PC-9 (cell line): ENCODE measurements at regions not wholly inside any gene's neighbourhood (a gene's known extent, or its start where the extent isn't known, plus 50 kb on each side); places are given as distances from the start of the nearest gene placed in this dataset.

Source experiments
- BruUV-seq: library from RNA; stranded (reverse); fragments of 400-500 nt; replicated peaks from 2 replicates; lab custom pipeline; 2021; lab: Mats Ljungman, UMichigan
- CTCF ChIA-PET: fragments of 300-600 bp; sonication (Branson Sonifier 250); formaldehyde crosslinking; loops from one replicate; lab custom pipeline; 2022; ENCODE audit warnings: antibody characterized with exemption; lab: Charles Lee
- POLR2A ChIA-PET: fragments of 300-600 bp; sonication (Branson Sonifier 250); formaldehyde crosslinking; loops from one replicate; lab custom pipeline; 2022; ENCODE audit warnings: antibody characterized with exemption; ENCODE audit not compliant: unreplicated experiment; lab: Charles Lee
- DNase-seq, 2 experiments: peaks; one replicate each; pipeline versions ENCODE4 v3.0.0 to v3.0.0-alpha.2; 2015 to 2022; ENCODE audit warnings: mixed read lengths in 1 of 2
- H2AFZ ChIP-seq: fragments of 200-600 bp; sonication (generic); 2 replicates; pipeline ENCODE4 v1.8.1; 2017; ENCODE audit warnings: antibody characterized with exemption
- H3F3A ChIP-seq: fragments of 200-600 bp; sonication (generic); 2 replicates; pipeline ENCODE4 v1.8.1; 2017; ENCODE audit warnings: antibody characterized with exemption, mild to moderate bottlenecking, low read depth; ENCODE audit not compliant: insufficient read depth
- H3K27ac ChIP-seq: fragments of 200-600 bp; sonication (generic); 2 replicates; pipeline ENCODE4 v1.6.1; 2016; ENCODE audit warnings: mixed run types
- H3K27me3 ChIP-seq: fragments of 200-600 bp; sonication (generic); 2 replicates; pipeline ENCODE4 v1.6.1; 2016; ENCODE audit warnings: low read depth, mixed run types; ENCODE audit not compliant: insufficient read depth
- H3K36me3 ChIP-seq: fragments of 200-600 bp; sonication (generic); 2 replicates; pipeline ENCODE4 v1.6.1; 2016; ENCODE audit warnings: low read depth, mixed run types
- H3K4me1 ChIP-seq: fragments of 200-600 bp; sonication (generic); replicated peaks from 2 replicates; pipeline ENCODE4 v1.6.1; 2016; ENCODE audit warnings: mixed run types; ENCODE audit not compliant: insufficient read depth
- H3K4me2 ChIP-seq: fragments of 200-600 bp; sonication (generic); 2 replicates; pipeline ENCODE4 v1.6.1; 2017; ENCODE audit warnings: mixed run types
- H3K4me3 ChIP-seq: fragments of 200-600 bp; sonication (generic); 2 replicates; pipeline ENCODE4 v1.6.1; 2016; ENCODE audit warnings: mixed run types
- H3K79me2 ChIP-seq: fragments of 200-600 bp; sonication (generic); 2 replicates; pipeline ENCODE4 v1.6.1; 2017; ENCODE audit warnings: low read depth, mixed run types
- H3K9me2 ChIP-seq: fragments of 200-600 bp; sonication (generic); 2 replicates; pipeline ENCODE4 v1.8.1; 2017; ENCODE audit warnings: mild to moderate bottlenecking; ENCODE audit not compliant: insufficient read depth
- H3K9me3 ChIP-seq: fragments of 200-600 bp; sonication (generic); 2 replicates; pipeline ENCODE4 v1.8.1; 2016; ENCODE audit warnings: low read depth; ENCODE audit not compliant: insufficient read depth
- H4K20me1 ChIP-seq: fragments of 200-600 bp; sonication (generic); 2 replicates; pipeline ENCODE4 v1.8.1; 2017; ENCODE audit not compliant: insufficient read depth
- EZH2 ChIP-seq: fragments of 200-600 bp; sonication (generic); IDR thresholded peaks from 2 replicates; pipeline ENCODE4 v1.8.0; 2017; ENCODE audit warnings: antibody characterized with exemption, low read depth
- intact Hi-C: fragments of 100-400 bp; cut with micrococcal nuclease; formaldehyde crosslinking; loops from one replicate; pipeline ENCODE4 v1.10.0; 2022; ENCODE audit not compliant: unreplicated experiment
- TF ChIP-seq, protein P1 (sequence below): fragments of 200-600 bp; sonication (generic); conservative IDR thresholded peaks from 2 replicates; pipeline ENCODE4 v1.6.1; 2017; ENCODE audit warnings: mixed run types, antibody characterized with exemption, mild to moderate bottlenecking, moderate library complexity

DNA sequence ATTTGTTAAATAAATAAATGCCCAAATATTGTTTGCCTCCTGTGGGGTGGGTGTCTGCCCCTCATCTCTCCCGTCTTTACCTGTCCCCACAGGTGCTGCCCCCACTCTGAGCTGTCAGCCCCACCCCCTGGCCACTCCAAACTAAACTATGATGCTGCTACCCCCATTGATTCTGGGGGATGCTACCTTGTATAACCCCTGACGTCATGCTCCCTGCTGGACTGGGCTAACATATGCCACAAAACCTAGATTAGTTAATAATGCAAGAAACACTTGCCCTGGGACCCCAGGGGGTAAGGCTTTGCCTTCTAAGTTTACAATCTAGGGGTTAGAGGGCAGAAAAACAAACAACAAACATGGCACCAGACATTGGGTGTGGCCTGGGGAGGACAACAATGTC, 58.6 kb downstream of the MSX1 start:
- DNase-seq, result no peak
- POLR2A ChIA-PET, result no interaction called here
- H3K27ac ChIP-seq, result no peak overlapping the region
- H3K36me3 ChIP-seq, result no peaks in the 10 kb centered on the region
- intact Hi-C loops, result no loop called here
- H3K9me3 ChIP-seq, result no peaks in the 10 kb centered on the region
- no peak overlapping the region for H3K4me2 ChIP-seq
- no peak overlapping the region for H2AFZ ChIP-seq
- TF ChIP-seq, protein P1, sequence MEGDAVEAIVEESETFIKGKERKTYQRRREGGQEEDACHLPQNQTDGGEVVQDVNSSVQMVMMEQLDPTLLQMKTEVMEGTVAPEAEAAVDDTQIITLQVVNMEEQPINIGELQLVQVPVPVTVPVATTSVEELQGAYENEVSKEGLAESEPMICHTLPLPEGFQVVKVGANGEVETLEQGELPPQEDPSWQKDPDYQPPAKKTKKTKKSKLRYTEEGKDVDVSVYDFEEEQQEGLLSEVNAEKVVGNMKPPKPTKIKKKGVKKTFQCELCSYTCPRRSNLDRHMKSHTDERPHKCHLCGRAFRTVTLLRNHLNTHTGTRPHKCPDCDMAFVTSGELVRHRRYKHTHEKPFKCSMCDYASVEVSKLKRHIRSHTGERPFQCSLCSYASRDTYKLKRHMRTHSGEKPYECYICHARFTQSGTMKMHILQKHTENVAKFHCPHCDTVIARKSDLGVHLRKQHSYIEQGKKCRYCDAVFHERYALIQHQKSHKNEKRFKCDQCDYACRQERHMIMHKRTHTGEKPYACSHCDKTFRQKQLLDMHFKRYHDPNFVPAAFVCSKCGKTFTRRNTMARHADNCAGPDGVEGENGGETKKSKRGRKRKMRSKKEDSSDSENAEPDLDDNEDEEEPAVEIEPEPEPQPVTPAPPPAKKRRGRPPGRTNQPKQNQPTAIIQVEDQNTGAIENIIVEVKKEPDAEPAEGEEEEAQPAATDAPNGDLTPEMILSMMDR, result no peak
- TF ChIP-seq EZH2, result no peak
- H3F3A ChIP-seq, result no peaks in the 10 kb centered on the region
- H3K79me2 ChIP-seq, result no peaks in the 10 kb centered on the region
- BruUV-seq, result no TSS peak
- no peaks in the 10 kb centered on the region for H3K9me2 ChIP-seq
- peaks cover 20% of the 10 kb centered on the region; the same call in 1 of the 2 replicates for H3K27me3 ChIP-seq
- CTCF ChIA-PET, result no interaction called here
- no peaks in the 10 kb centered on the region for H4K20me1 ChIP-seq
- no peak overlapping the region for H3K4me3 ChIP-seq
- no peaks in the 10 kb centered on the region for H3K4me1 ChIP-seq

DNA sequence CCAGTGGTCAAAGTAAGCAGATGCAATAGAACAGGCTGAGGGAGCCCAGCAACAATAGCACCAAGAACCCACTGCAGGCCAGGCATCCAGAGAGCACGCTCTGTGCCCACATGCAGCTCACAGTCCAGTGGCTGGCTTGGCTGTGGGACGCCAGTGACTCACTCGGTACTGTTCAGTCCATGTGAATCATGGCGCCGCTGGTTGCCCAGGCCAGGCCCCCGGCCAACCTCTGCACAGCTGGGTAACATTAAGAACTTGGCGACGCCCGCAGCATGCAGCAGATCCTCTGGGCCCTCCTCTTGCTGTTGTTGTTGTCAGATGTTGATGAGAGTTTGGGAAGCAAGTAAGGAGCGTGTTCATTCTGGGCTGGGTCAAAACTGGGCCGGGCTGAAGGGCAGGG, 60.5 kb downstream of the MSX1 start:
- no peaks in the 10 kb centered on the region for H3K79me2 ChIP-seq
- H2AFZ ChIP-seq, result no peak overlapping the region
- peaks cover 26% of the 10 kb centered on the region; the same call in 1 of the 2 replicates for H3K27me3 ChIP-seq
- DNase-seq, result no peak
- no peaks in the 10 kb centered on the region for H3K36me3 ChIP-seq
- H3K27ac ChIP-seq, result no peak overlapping the region
- no peaks in the 10 kb centered on the region for H4K20me1 ChIP-seq
- intact Hi-C loops, result no loop called here
- H3K4me1 ChIP-seq, result no peaks in the 10 kb centered on the region
- no peak overlapping the region for H3K4me3 ChIP-seq
- TF ChIP-seq, protein P1, result no peak
- no peak for TF ChIP-seq EZH2
- no peaks in the 10 kb centered on the region for H3K9me3 ChIP-seq
- CTCF ChIA-PET, result no interaction called here
- no TSS peak for BruUV-seq
- no peaks in the 10 kb centered on the region for H3K9me2 ChIP-seq
- POLR2A ChIA-PET, result no interaction called here
- no peaks in the 10 kb centered on the region for H3F3A ChIP-seq
- H3K4me2 ChIP-seq, result no peak overlapping the region

DNA sequence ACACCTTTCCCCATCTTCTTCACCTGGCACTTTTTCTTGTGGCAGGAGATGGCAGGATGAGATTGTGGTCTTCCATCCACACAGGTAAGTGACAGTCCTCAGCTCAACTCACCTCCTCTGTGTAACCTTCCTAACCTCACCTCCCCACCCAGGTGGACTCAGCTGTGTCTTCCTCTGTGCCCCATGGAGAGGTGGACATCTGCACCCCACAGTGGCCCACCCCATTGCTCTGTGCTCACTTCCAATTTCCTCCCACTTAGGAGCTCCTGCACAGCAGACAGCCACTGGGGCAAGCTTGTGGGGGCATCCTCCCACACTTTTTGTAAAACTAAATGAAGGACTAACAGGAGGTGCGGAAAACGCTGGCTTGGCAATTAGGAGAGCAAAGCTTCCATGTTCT, 61.6 kb downstream of the MSX1 start:
- Histone ChIP-seq H3K4me3 (no peak overlapping the region), H3K4me1 (no peaks in the 10 kb centered on the region), H3K27me3 (peaks cover 30% of the 10 kb centered on the region; the same call in 1 of the 2 replicates), H3K27ac (no peak overlapping the region), H4K20me1 (no peaks in the 10 kb centered on the region), H3K36me3 (no peaks in the 10 kb centered on the region), H3K79me2 (no peaks in the 10 kb centered on the region), H3K9me3 (no peaks in the 10 kb centered on the region), H2AFZ (no peak overlapping the region), H3K9me2 (no peaks in the 10 kb centered on the region), H3F3A (no peaks in the 10 kb centered on the region), H3K4me2 (no peak overlapping the region)
- POLR2A ChIA-PET, result no interaction called here
- CTCF ChIA-PET, result no interaction called here
- intact Hi-C loops, result no loop called here
- TF ChIP-seq, protein P1, result no peak
- DNase-seq, result no peak
- BruUV-seq, result no TSS peak
